HG03457 (cell line): ENCODE measurements at regions not wholly inside any gene's neighbourhood (a gene's known extent, or its start where the extent isn't known, plus 50 kb on each side); places are given as distances from the start of the nearest gene placed in this dataset.

Experiments
- ATAC-seq: cut with Tn5 transposase; IDR thresholded peaks from one replicate; pipeline ENCODE4 v1.9.1; 2021; ENCODE audit warnings: moderate number of reproducible peaks; ENCODE audit not compliant: unreplicated experiment

GRCh38 chr5:164181604-164182003, 676.2 kb downstream of the MAT2B start:
- no peak for ATAC-seq

- no peak for ATAC-seq
Observed at GRCh38 chr5:164184158-164184557, 678.7 kb downstream of the MAT2B start.

- no peak for ATAC-seq
Observed at GRCh38 chr5:164185000-164185399, 679.6 kb downstream of the MAT2B start.

- ATAC-seq = no peak
Observed at GRCh38 chr5:164186550-164186949, 681.1 kb downstream of the MAT2B start.

GRCh38 chr5:164187785-164188184, 682.4 kb downstream of the MAT2B start:
- ATAC-seq = no peak

GRCh38 chr5:164188733-164189148, 683.3 kb downstream of the MAT2B start:
- ATAC-seq = no peak

GRCh38 chr5:164191240-164191639, 685.8 kb downstream of the MAT2B start:
- ATAC-seq = no peak

GRCh38 chr5:164202338-164202737, 696.9 kb downstream of the MAT2B start:
- no peak for ATAC-seq

GRCh38 chr5:164203581-164204225, 698.3 kb downstream of the MAT2B start:
- ATAC-seq = no peak

GRCh38 chr5:164204338-164204946, 699.0 kb downstream of the MAT2B start:
- ATAC-seq = no peak

GRCh38 chr5:164206196-164206595, 700.8 kb downstream of the MAT2B start:
- no peak for ATAC-seq

GRCh38 chr5:164207646-164208045, 702.2 kb downstream of the MAT2B start:
- no peak for ATAC-seq

- ATAC-seq = no peak
Observed at GRCh38 chr5:164210491-164210890, 705.1 kb downstream of the MAT2B start.

GRCh38 chr5:164214698-164215097, 709.3 kb downstream of the MAT2B start:
- no peak for ATAC-seq

GRCh38 chr5:164217464-164217863, 712.0 kb downstream of the MAT2B start:
- no peak for ATAC-seq

GRCh38 chr5:164220522-164220921, 715.1 kb downstream of the MAT2B start:
- ATAC-seq = no peak

- no peak for ATAC-seq
Observed at GRCh38 chr5:164224236-164224635, 718.8 kb downstream of the MAT2B start.

- no peak for ATAC-seq
Observed at GRCh38 chr5:164224772-164225171, 719.4 kb downstream of the MAT2B start.

- no peak for ATAC-seq
Observed at GRCh38 chr5:164230341-164230740, 724.9 kb downstream of the MAT2B start.

GRCh38 chr5:164233791-164234190, 728.4 kb downstream of the MAT2B start:
- ATAC-seq = no peak

- ATAC-seq = no peak
Observed at GRCh38 chr5:164234321-164234720, 728.9 kb downstream of the MAT2B start.

GRCh38 chr5:164235300-164235891, 730.0 kb downstream of the MAT2B start:
- no peak for ATAC-seq
